ENCODE measurements at regions not wholly inside any gene's neighbourhood (a gene's known extent, or its start where the extent isn't known, plus 50 kb on each side); places are given as distances from the start of the nearest gene placed in this dataset.
"Not testable (repeated sequence)": the region's sequence is repeated elsewhere in the genome, so short reads cannot be mapped to it uniquely, and the experiment has no call there.

DNA sequence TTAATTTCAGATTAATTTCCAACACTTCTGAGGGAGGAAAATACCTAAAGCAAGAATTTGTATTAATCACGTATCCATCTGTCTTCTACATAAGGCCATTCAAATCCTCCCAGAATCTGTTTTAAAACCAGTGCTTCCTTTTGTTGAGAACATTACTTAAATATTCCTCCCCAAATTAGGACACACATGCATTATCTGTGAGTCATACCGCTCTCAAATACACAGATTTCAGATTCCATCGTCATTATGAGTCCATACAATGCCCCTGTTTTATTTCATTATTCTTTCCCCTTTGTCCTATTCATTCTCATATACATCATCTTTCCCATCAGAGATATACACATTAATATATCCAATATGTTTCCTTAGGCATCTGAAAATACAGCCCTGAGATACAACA is 57.3 kb upstream of the PRSS12 start:
- no peak for DNase-seq (ENCODE audit: low read depth)

DNA sequence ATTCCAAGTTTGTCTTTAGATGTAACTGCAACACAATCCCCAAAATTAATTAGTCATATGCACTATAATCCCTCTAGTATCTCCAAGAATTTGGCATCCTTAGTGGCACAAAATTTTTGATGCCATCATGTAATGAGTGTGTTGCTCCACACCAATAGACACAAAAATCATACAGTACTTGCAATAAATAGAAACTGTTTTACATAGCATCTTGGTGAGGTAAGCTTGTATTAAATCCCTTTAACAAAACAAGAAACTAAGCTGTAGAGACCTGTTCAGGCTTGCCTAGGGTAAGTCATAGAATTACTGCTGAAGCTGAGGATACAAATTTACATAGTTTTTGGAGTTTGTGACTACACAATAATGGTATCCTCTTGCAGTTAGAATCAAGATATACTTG is 64.5 kb upstream of the PRSS12 start:
- DNase-seq (ENCODE audit: low read depth): no peak

DNA sequence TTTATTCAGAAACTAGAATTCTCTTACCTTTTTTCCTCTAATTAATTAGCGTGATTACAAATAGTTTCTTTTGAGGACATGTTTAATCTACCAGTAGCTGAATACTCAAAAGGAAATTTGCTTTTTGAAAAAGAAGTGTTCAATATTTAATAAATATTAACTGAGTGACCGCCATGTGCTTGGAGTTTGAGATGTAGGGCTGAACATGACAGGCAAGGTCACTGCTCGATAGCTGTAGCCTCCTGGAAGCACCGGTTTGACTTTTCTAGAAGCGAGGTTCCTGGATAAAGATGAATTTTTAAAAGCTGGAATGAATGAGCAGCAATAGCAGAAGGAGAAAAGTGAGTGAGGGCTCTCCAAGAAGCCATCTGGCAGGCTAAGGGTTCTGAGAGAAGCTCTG is 65.0 kb upstream of the PRSS12 start:
- not testable (repeated sequence) for DNase-seq (ENCODE audit: low read depth)

DNA sequence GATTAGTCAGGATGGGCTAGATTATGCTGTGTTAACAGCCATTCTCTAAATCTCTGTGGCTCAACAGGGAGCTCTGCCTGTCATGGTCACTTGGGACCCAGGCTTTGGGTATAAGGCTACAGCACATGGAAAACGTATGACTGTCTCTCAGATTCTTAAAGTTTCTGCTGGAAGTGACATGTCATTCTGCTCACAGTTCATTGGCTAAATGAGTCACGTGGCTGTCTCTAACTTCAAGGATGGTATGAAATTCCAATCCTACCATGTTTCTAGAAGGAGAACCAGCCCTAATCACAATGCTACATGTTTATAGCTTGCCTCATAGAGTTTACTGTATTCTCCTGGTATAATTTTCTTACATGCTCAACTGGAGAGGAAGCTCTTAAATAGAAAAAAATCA is 65.6 kb upstream of the PRSS12 start:
- DNase-seq (ENCODE audit: low read depth): not testable (repeated sequence)

DNA sequence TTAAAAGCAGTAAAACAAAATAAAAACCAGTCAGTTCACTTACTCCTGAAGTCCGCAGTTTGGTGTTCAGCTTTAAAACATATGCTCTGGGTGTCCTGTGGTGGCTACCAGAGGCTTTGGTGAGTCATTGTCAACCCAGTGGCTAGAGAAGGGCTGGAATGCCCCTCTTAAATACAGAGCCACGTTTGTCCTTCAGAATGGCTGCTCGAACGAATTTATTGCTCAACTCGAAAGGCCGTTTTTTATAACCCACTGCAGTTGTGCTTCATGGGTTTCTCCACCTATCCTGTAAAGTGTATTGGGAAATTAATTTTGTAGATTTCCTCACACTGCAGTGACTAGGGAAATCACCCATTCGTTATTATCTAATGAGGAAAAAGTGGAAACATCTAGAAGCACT is 66.8 kb upstream of the PRSS12 start:
- DNase-seq (ENCODE audit: low read depth): not testable (repeated sequence)

DNA sequence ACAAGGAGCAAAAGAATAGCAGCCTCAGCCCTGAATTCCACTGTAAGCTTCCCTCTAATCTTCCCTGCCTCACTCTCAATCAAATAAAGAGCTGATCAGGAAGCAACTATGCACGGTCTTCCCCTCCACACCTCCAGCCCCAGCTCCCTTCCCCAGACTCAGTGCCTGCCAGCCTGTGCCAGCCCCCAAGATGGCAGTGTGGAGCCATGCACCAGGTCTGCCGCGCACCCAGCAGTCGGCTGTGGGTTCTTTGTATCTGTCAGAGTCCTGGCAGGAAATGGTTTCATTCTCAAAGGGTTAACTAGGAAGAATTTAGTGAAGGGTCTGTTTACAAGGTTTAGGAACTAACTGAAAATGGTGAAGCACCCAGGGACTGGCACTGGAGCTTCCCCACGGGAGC is 71.3 kb upstream of the PRSS12 start:
- peak; percentile 4 for DNase-seq (ENCODE audit: low read depth)

DNA sequence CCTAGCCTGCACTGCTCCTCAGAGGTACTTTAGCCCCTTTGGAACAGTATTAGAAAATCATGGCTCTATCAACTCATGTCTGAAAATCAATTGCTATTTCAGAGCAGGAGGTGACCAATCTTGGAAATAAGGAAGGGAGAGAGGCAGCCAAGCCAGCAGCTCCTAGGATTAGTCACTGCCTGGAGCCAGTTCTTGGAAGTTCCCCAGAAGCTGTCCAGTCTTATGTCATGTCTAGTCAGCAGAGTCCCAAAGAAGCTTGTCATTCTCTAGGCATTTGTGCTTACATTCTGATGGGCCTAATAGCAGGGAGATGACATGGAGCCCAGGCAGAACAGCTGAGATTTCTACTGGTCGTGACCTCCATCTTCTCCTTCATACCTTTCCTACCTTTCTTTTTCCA is 76.1 kb upstream of the PRSS12 start:
- not testable (repeated sequence) for DNase-seq (ENCODE audit: low read depth)

DNA sequence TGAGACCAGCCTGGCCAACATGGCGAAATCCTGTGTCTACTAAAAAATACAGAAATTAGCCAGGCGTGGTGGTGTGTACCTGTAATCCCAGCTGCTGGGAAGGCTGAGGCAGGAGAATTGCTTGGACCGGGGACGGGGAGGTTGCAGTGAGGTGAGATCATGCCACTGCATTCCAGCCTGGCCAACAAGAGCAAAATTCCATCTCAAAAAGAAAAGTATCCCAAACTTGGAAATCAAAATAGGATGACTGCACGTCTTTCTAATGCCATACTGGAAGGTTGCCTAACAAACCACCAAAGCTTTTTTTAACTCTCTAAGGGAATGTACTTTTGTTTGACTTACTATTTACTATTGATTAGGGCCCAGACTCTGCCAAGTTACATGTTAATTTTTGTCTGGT is 79.6 kb upstream of the PRSS12 start:
- not testable (repeated sequence) for DNase-seq (ENCODE audit: low read depth)

DNA sequence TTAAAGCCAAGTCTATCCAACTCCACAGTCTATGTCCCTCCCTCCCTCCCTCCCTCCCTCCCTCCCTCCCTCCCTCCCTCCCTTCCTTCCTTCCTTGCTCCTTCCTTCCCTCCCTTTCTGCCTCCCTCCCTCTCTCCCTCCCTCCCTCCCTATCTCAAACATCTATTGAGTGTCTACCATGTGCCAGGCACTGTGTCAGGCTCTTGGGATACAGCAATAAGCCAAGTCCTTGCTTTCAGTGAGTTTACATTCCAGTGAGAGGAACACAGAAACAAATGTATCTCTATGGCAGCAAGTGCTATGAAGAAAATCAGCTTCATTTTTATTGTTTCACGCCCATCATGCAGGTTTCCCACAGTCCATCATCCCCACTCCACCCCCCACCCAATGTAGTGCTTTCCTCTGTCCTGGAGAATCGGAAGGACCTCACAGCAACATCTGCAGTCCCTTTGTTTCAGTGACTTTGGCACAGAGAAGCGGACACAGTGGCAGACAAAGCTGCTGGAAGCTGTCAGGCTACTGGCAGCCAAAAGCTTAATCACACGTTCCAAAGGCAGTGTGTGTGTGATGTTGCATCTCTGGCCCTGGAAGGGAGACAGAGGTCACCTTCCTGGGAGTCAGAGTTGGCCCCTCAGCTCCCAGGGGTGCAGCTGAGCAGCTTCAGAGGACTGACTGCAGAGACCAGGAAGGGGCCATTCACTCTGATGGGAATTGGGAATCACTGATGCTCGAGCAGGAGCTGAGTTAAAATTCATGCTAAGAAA is 81.0 kb upstream of the PRSS12 start:
- DNase-seq (ENCODE audit: low read depth): not testable (repeated sequence)

DNA sequence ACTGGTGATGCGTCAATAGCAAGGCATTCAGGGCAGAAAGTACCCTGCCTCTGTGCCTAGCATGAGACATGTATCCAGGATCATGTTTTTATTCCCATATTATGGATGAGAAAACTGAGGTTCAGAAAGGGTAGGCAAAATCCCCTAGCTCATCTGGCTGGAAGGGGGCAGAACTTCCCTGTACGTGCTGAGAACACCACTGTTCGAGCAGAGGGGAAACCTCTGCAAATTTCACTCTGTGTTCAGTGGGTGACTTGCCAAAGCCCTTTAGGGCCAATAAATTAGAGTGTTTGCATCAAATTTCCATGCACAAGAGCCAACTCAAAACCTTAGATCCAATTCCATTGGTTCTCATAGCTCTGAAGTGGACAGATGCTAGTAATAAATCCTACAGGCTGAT is 82.6 kb upstream of the PRSS12 start:
- not testable (repeated sequence) for DNase-seq (ENCODE audit: low read depth)

DNA sequence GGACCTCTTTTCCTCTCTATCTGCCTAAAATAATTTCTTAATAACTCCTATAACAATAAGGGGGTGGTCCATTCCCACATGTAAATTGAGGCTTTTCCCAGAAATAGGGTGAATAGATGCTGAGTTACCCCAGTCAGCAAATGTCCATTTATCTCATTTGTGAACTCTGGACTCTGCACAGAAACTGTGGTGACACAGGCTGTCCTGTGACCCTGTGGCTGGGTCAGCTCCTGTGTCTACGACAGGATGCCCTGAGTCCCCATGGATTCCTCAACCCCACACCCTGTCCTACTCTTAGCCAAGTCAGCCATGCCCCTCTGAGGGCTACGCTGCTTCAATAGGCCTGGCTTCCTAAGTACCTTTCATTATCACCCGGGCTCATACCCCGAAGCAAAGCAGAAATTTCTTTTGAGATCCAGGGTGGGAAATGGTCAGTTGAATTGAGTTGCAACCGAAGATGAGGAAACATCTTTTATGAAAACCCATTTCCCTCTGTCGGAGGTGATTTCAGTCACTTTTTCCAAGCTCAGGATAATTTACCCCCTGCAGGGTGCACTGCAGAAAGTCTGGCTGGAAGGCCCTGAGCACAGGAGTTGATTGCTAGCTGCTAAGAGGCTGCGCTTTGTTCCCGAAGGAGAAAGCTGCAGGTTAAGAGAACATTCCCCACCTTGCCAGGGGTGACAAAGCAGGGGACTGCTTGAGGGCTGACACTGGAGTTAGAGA is 89.5 kb upstream of the PRSS12 start:
- DNase-seq (ENCODE audit: low read depth): not testable (repeated sequence)

DNA sequence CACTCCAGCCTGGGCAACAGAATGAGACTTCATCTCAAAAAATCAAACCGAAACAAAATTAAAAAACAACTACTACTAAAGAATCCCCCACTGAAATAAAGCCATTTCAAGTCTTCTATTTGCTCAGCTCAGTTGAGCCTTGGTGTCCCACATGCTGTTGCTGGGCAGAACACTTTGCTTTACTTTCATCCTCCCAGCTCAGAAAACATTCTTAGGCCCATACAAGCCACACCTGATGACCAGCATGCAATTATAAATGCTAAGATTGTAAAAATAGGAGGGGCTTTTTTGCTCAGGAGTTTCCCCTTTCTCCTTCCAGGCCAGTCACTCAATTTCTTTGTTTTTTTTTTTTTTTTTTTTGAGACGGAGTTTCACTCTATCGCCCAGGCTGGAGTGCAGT is 94.6 kb upstream of the PRSS12 start:
- not testable (repeated sequence) for DNase-seq (ENCODE audit: low read depth)

DNA sequence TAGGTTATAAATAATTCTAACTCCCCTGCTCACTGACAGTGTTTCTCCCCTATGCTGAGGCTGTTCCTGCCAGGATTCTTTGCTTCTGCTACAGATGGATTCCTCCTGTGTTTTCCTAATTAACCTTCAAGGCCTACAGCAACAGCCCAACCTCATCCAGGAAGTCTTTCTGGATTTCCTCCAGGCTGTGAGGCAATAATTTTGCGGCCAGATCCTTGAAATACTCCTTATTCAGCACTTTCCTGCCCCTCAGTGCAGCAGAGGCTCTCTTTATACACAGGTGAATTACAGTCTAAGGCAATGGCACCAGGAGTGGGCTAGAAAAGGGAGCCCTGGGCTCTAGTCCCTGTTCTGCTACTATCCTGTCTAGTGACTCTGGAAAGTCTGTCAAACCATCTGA is 102.1 kb upstream of the PRSS12 start:
- not testable (repeated sequence) for DNase-seq (ENCODE audit: low read depth)

DNA sequence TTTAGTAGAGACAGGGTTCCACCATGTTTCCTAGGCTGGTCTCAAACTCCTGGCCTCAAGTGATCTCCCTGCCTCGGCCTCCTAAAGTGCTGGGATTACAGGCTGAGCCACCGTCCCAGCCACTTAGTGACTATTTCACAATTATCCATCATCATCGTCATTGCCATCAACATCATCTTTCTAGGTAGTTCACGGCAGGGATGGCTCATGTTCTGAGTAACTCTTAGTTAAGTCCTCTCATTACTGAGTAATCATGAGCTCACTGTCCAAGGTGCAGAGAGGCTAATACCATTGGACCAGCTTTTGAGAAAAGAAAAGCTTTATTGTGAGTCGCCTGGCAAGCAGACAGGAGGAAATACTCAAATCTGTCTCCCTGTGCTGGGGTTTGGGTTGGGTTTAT is 108.6 kb upstream of the PRSS12 start:
- not testable (repeated sequence) for DNase-seq (ENCODE audit: low read depth)

DNA sequence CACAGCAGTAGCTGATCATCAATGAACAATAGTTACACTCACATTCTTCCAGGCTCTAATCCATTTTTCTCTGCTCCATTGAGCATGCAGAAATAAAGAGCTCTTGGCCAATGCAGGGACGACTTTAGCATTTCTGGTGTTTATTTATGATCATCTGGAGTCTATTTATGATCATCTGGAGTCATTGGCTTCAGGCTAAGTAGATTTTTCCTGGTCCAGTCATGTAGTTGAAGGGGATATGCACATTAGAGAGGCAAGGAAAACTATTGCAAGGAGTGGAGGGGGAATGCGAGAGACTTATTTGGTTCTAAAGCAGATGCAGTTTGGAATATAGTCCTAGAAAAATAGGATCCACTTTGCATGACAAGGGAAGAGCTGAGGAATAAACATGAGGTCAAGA is 113.0 kb upstream of the PRSS12 start:
- not testable (repeated sequence) for DNase-seq (ENCODE audit: low read depth)

DNA sequence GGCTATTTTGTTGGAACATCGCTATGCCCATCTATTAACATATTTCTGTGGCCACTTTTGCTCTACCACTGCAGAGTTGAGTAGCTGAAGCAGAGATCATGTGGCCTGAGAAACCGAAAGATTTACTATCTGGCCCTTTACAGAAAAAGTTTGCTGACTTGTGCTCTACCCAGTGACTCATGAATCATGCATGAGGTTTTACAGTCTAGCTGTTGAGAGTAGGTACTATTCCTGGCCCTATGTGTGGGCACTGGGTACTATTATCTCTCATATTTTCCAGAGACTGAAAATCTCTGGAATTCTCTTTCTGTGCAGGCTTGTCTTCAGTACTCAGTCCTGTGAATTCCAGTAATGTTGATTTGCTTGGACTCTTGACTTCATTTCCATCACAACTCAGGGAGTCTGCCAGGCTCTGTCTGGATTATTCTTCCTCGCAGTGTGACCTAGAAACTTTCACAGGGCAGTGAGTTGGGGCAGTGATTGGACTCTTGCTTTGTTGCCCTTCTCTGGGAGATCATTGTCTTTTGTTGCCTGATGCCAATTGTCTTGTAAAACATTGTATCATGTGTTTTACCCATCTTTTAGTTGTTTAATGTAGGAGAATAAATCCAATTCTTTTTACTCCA is 121.3 kb upstream of the PRSS12 start:
- DNase-seq (ENCODE audit: low read depth): not testable (repeated sequence)

DNA sequence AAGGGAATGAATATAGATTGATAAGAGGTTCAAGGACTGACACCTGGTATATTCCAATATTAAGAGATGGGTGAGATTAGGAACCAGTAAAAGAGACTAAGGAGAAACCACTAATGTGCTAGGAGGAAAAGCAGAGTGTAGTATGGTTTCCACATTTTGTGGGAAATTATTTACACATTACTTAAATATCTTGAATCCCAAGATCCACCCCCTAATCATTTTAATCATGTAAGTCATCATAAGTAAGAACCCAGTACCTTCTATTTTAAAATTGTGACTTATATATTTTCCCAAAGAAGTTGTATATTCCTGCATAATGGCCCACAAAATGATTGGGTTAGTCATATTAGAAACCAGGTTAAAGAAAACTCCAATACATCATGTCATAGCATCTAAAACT is 122.0 kb upstream of the PRSS12 start:
- DNase-seq (ENCODE audit: low read depth): not testable (repeated sequence)

DNA sequence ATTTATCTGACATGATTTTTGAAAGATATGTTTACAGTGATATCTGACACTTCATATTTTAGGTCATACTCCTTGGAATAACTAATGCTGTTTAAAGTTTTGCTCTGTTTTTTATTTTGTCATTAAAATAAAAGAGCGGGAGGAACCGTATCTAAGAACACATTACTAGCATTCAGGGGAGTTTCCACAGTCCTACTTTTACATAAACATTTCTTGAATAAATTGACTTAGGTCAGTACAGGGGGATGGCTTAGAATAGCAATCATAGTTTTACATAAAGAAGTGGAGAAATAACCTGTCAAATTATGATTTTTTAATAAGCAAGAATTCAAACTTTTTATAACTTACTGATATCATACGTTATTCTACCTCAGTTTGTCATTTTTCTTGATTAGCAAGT is 123.1 kb upstream of the PRSS12 start:
- not testable (repeated sequence) for DNase-seq (ENCODE audit: low read depth)

DNA sequence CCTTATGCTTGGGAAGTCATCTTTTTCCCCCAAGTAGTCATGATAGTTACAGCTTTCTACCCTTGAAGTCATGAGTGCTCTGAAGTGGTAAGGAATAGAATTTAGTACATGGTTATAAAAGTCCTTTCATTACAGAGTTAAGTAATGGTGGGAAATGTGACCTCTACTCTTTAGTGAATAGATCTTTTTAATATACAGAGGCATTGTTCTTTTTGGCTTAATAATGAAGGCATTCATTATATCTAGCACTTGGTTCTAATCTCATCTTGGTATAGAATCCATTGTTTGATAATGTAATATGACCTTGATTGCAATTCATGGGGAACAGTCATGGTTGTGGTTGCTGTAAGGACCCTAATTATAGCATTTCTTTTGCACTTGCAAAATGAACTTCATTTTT is 125.0 kb upstream of the PRSS12 start:
- DNase-seq (ENCODE audit: low read depth): not testable (repeated sequence)

DNA sequence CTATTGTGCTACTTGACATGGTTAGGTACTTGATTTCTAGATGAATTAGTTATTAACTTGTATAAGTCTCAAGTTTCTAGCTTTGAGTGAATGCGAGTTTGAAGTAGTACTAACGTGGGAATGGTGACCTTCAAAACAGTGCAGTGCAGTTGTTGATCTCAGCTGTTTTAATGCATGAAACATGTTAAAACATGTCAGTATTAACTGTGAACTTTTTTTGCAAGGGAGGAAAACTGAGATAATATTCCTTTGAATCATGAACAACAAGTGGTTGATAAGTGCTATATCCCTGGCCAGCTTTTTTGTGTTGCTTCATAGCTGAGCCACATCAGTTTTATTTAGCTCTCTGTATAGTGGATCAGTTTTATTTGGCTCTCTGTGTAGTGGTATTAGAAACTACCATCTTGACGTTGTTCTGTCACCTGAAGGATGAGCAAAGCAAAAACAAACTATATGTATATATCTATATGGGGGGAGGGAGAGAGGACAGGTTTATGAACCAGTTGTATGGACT is 133.1 kb upstream of the PRSS12 start:
- not testable (repeated sequence) for DNase-seq (ENCODE audit: low read depth)

DNA sequence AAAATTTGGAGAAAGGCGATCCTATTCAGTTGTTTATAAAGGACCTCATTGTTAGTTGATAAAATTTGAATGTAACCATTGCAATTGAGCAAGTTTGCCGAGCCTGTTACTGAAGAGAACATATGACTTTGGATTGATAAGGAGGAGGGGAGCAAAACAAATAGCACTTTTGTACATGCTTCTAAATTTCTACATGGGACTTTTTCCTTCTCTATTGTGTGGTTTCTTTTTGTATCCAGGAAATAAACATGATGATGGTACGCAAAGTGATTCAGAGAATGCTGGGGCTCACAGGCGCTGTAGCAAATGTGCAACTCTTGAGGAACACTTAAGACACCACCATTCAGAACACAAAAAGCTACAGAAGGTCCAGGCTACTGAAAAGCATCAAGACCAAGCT is 140.2 kb upstream of the PRSS12 start:
- DNase-seq (ENCODE audit: low read depth): not testable (repeated sequence)

DNA sequence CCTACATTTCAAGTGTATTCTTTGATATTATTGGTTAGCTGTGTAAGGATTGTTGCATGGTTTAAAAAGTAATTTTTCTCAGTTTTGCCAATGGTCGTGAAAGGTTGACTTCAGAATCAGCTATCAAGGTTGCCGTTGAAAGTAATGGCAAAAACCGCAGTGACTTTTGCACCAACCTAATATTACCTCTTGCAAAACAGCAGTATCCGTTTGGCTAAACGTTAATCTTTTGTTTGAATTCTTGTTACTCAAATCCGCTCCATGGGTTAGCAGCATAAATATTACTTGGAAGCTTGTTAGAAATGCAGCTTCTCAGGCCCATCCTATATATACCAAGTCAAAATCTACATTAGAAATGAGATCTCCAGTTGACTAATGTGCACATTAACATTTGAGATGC is 141.6 kb upstream of the PRSS12 start:
- DNase-seq (ENCODE audit: low read depth): not testable (repeated sequence)

DNA sequence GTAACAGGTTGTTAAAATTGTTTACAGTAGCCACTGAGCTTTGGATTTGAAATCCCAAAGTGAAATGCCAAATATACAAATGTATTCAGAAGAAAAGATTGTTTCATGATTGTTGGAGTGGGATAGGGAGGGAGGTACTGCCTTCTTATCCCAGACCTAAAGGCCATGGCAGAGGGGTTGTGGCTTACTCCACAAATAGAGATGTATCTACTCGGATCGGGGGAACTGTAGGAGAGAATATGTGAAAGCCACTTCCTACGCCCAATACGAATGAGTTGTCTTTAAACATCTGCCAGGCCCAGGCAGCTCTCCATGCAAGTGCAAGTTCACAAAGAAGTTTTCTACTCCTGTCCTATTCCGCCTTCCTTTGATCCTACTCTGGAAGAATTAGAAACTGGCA is 150.2 kb upstream of the PRSS12 start:
- DNase-seq (ENCODE audit: low read depth): not testable (repeated sequence)

Measured in activated T-helper 1 cell treated with Interleukin-2 at 50 U/mL for 16 hours (primary cell).